Mesenchymal stem cell (in vitro differentiated cells and primary cell): ENCODE measurements at regions not wholly inside any gene's neighbourhood (a gene's known extent, or its start where the extent isn't known, plus 50 kb on each side); places are given as distances from the start of the nearest gene placed in this dataset.
A peak's percentile ranks its signal among the peaks of the same experiment; 100 is the strongest.

Experiments used
- DNase-seq: peaks from one replicate; pipeline ENCODE4 v3.0.0-alpha.2; 2013
- H2AFZ ChIP-seq: one replicate; pipeline ENCODE4 v1.6.1; 2013; ENCODE audit warnings: low read depth, mild to moderate bottlenecking, control low read depth, inconsistent platforms, low read length, moderate library complexity
- H2AK5ac ChIP-seq: 2 replicates; pipeline ENCODE4 v1.6.1; 2013; ENCODE audit warnings: low read length, moderate library complexity, mild to moderate bottlenecking, inconsistent platforms; ENCODE audit not compliant: severe bottlenecking
- H2BK120ac ChIP-seq: one replicate; pipeline ENCODE4 v1.6.1; 2013; ENCODE audit warnings: low read depth, mild to moderate bottlenecking, inconsistent platforms, low read length, moderate library complexity
- H2BK12ac ChIP-seq, 2 experiments: one replicate each; pipeline ENCODE4 v1.6.1; 2013; ENCODE audit warnings: inconsistent platforms in 2 of 2, low read length in 2 of 2, mild to moderate bottlenecking in 2 of 2, moderate library complexity in 2 of 2, control low read depth in 1 of 2
- H2BK15ac ChIP-seq: one replicate; pipeline ENCODE4 v1.6.1; 2013; ENCODE audit warnings: mild to moderate bottlenecking, low read depth, inconsistent platforms; ENCODE audit not compliant: poor library complexity, severe bottlenecking
- H2BK5ac ChIP-seq: 2 replicates; pipeline ENCODE4 v1.6.1; 2013; ENCODE audit warnings: low read depth, mild to moderate bottlenecking, low read length, control low read depth, inconsistent platforms; ENCODE audit not compliant: poor library complexity, severe bottlenecking
- H3K14ac ChIP-seq, 2 experiments: one replicate each; pipeline ENCODE4 v1.6.1; 2013; ENCODE audit warnings: inconsistent platforms in 2 of 2, low read length in 2 of 2, control low read depth in 1 of 2, mild to moderate bottlenecking in 1 of 2, moderate library complexity in 1 of 2
- H3K18ac ChIP-seq, 2 experiments: one replicate each; pipeline ENCODE4 v1.6.1; 2013; ENCODE audit warnings: inconsistent platforms in 2 of 2, low read length in 2 of 2, control low read depth in 1 of 2, low read depth in 1 of 2, mild to moderate bottlenecking in 1 of 2
- H3K23ac ChIP-seq, 2 experiments: one replicate each; pipeline ENCODE4 v1.6.1; 2013; ENCODE audit warnings: inconsistent platforms in 2 of 2, low read length in 2 of 2, mild to moderate bottlenecking in 2 of 2, moderate library complexity in 2 of 2, control low read depth in 1 of 2
- H3K27ac ChIP-seq: 2 replicates; pipeline ENCODE4 v1.5.1; 2013; ENCODE audit warnings: mild to moderate bottlenecking, moderate library complexity, low read length, control low read depth, inconsistent platforms; ENCODE audit not compliant: poor library complexity, severe bottlenecking
- H3K27me3 ChIP-seq, 2 experiments: 2 replicates each; pipeline versions ENCODE4 v1.6.1 to v1.7.0; 2013; ENCODE audit warnings: low read length in 2 of 2, mild to moderate bottlenecking in 2 of 2, moderate library complexity in 2 of 2, control low read depth in 1 of 2, inconsistent platforms in 1 of 2; ENCODE audit not compliant: control insufficient read depth in 1 of 2, insufficient read depth in 1 of 2
- H3K36me3 ChIP-seq, 2 experiments: 2 replicates each; pipeline versions ENCODE4 v1.6.1 to v1.7.0; 2013; ENCODE audit warnings: low read length in 2 of 2, control low read depth in 1 of 2, inconsistent platforms in 1 of 2, low read depth in 1 of 2, mild to moderate bottlenecking in 1 of 2; ENCODE audit not compliant: insufficient read depth in 2 of 2, control insufficient read depth in 1 of 2
- H3K4ac ChIP-seq, 2 experiments: one replicate each; pipeline ENCODE4 v1.6.1; 2013; ENCODE audit warnings: inconsistent platforms in 2 of 2, low read length in 2 of 2, mild to moderate bottlenecking in 2 of 2, moderate library complexity in 2 of 2, control low read depth in 1 of 2, low read depth in 1 of 2
- H3K4me1 ChIP-seq: 2 replicates; pipeline ENCODE4 v1.6.1; 2013; ENCODE audit warnings: low read depth, low read length, control low read depth; ENCODE audit not compliant: control insufficient read depth, insufficient read depth
- H3K4me2 ChIP-seq: 2 replicates; pipeline ENCODE4 v1.6.1; 2013; ENCODE audit warnings: low read length, mild to moderate bottlenecking, inconsistent platforms; ENCODE audit not compliant: poor library complexity, severe bottlenecking
- H3K4me3 ChIP-seq, 2 experiments: 2 replicates each; pipeline versions ENCODE4 v1.5.1 to v1.7.0; 2013; ENCODE audit warnings: low read length in 2 of 2, mild to moderate bottlenecking in 2 of 2, control low read depth in 1 of 2, low read depth in 1 of 2; ENCODE audit not compliant: insufficient read depth in 1 of 2
- H3K79me1 ChIP-seq: replicated peaks from 2 replicates; pipeline ENCODE4 v1.6.1; 2013; ENCODE audit warnings: mild to moderate bottlenecking, control low read depth, low read length, inconsistent platforms; ENCODE audit not compliant: poor library complexity, severe bottlenecking
- H3K9ac ChIP-seq: 2 replicates; pipeline ENCODE4 v1.7.0; 2013; ENCODE audit warnings: mild to moderate bottlenecking, low read length, moderate library complexity
- H3K9me3 ChIP-seq: 2 replicates; pipeline ENCODE4 v1.7.0; 2013; ENCODE audit warnings: mild to moderate bottlenecking, low read length; ENCODE audit not compliant: control insufficient read depth
- H4K8ac ChIP-seq: one replicate; pipeline ENCODE4 v1.6.1; 2013; ENCODE audit warnings: inconsistent platforms, mild to moderate bottlenecking, low read length, moderate library complexity
- H4K91ac ChIP-seq: one replicate; pipeline ENCODE4 v1.6.1; 2013; ENCODE audit warnings: mild to moderate bottlenecking, low read length, inconsistent platforms
- WGBS: methylation state at CpG from one replicate; pipeline ENCODE4 v1.1.7; 2013; ENCODE audit warnings: mixed read lengths; 5-methylcytosine and 5-hydroxymethylcytosine counted together

DNA sequence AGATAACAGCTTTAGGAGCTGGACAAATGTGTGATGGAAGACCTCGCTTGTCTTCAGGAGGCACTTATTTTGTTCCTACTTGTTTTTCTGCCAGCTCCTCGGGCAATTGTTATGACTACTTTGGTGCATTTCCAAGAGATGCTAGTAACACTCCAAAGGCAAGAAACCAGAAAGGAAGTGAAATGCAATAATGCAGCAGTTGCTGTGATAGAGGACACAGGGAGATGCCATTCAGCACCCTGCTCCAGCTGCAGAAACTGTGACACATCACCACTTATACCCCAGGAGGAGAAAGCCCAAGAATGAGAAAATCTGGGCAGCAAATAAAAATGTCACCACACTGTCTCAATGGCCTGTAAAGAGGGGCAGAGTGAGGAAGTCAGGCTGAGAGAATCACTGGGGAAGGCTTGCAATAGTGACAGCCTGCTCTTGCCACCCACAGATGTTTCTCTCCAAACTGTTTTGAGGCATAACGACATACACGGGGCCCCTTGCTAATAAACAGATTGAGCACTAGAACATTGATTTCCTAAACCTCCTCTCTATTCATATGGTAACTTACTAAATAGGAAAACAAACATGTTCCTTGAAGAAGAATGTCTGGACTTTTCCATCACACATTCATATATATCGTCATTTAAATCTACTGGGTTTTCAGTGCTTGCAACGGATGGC, 195.5 kb upstream of the PRNP start:
- peak overlapping the region; percentile 5 for H3K9ac ChIP-seq
- H4K91ac ChIP-seq: no peak overlapping the region
- 80% methylated on average over 6 of the region's 6 CpGs for WGBS
- H3K79me1 ChIP-seq: no peaks in the 10 kb centered on the region
- H3K4ac ChIP-seq: no peak overlapping the region
- no peak overlapping the region for H3K18ac ChIP-seq
- no peak overlapping the region for H3K14ac ChIP-seq
- H2AFZ ChIP-seq: no peak overlapping the region
- no peak overlapping the region for H3K23ac ChIP-seq
- no peak for DNase-seq
- no peak overlapping the region for H2AK5ac ChIP-seq
- H3K4me2 ChIP-seq: no peak overlapping the region
- H2BK120ac ChIP-seq: no peak overlapping the region
- H3K27ac ChIP-seq: no peak overlapping the region
- H3K4me3 ChIP-seq: no peak overlapping the region
- H3K27me3 ChIP-seq: peaks cover 0 to 10% of the 10 kb centered on the region in 2 experiments
- H2BK12ac ChIP-seq: no peak overlapping the region
- H3K9me3 ChIP-seq: no peaks in the 10 kb centered on the region
- H3K4me1 ChIP-seq: no peaks in the 10 kb centered on the region
- H3K36me3 ChIP-seq: no peaks in the 10 kb centered on the region
- H2BK5ac ChIP-seq: no peak overlapping the region
- peak overlapping the region; percentile 9 for H4K8ac ChIP-seq
- H2BK15ac ChIP-seq: no peak overlapping the region

GRCh38 chr20:4490045-4490444, 196.2 kb upstream of the PRNP start:
- H4K91ac ChIP-seq: no peak overlapping the region
- WGBS: 95% methylated on average over 3 of the region's 3 CpGs
- H4K8ac ChIP-seq: peak overlapping the region; percentile 9
- H3K4me3 ChIP-seq: no peak overlapping the region
- peaks cover 0 to 10% of the 10 kb centered on the region in 2 experiments for H3K27me3 ChIP-seq
- H3K4me1 ChIP-seq: no peaks in the 10 kb centered on the region
- H2AFZ ChIP-seq: no peak overlapping the region
- H3K9ac ChIP-seq: no peak overlapping the region
- no peak overlapping the region for H3K4ac ChIP-seq
- H2AK5ac ChIP-seq: no peak overlapping the region
- no peak overlapping the region for H3K27ac ChIP-seq
- no peaks in the 10 kb centered on the region for H3K9me3 ChIP-seq
- H2BK5ac ChIP-seq: no peak overlapping the region
- H3K4me2 ChIP-seq: no peak overlapping the region
- no peak overlapping the region for H2BK12ac ChIP-seq
- DNase-seq: no peak
- H3K23ac ChIP-seq: no peak overlapping the region
- no peaks in the 10 kb centered on the region for H3K36me3 ChIP-seq
- H3K14ac ChIP-seq: no peak overlapping the region
- H2BK15ac ChIP-seq: no peak overlapping the region
- no peaks in the 10 kb centered on the region for H3K79me1 ChIP-seq
- no peak overlapping the region for H3K18ac ChIP-seq
- H2BK120ac ChIP-seq: peak overlapping the region; percentile 52

DNA sequence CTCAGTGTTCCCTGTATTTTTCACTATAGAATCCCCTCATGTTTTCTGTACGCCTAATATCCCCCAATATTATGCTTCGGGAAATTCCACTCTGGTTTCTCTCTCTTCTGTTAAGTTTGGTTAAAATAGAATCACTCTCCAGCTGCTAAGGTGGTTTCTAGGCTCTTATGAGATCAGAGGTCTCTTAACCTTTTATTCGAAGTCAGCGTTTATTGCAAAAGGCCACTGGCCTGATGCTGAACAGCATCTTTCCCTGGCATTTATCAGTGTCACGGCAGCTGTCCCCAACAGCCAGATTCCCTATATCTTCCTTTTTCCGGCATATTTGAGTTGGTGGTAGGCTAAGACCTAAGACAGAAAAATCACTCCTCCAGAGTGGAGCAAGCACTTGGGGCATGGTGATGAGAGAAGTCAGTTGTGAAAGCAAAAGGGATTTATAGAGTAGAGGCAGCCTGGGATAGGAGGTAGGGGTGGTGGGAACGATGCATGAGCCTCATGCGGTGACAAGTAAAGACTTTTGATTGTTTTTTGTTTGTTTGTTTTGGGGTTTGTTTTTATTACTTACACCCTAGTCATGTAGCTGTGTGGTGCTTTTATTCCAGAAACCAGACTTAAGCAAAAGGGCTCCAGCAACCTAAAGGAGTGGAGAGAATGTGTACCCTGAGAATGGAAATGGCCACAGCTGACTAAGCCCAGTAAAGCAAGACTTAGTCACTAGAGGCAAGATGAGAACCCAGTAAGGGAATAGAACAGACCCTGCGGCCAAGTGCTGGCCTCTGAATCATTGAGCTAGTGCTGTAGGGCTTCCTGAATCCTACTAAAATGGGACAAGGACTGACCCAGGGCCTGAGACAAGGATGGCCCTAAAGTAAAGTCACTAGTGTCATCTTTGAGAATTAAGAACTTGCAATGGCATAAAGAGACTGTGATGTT, 197.6 kb upstream of the PRNP start:
- Histone ChIP-seq H2BK5ac (no peak overlapping the region), H3K9ac (no peak overlapping the region), H2BK120ac (no peak overlapping the region), H3K36me3 (no peaks in the 10 kb centered on the region), H2AK5ac (no peak overlapping the region), H3K79me1 (no peaks in the 10 kb centered on the region), H3K9me3 (no peaks in the 10 kb centered on the region), H4K8ac (no peak overlapping the region), H3K4ac (no peak overlapping the region), H3K4me2 (no peak overlapping the region), H3K23ac (no peak overlapping the region), H2BK12ac (no peak overlapping the region), H4K91ac (no peak overlapping the region), H2BK15ac (no peak overlapping the region), H3K27ac (no peak overlapping the region), H3K4me1 (no peaks in the 10 kb centered on the region), H3K18ac (no peak overlapping the region), H3K27me3 (peaks cover 0 to 10% of the 10 kb centered on the region in 2 experiments), H3K14ac (no peak overlapping the region), H2AFZ (no peak overlapping the region), H3K4me3 (no peak overlapping the region)
- WGBS: 86% methylated on average over 9 of the region's 9 CpGs
- peak; percentile 52 for DNase-seq

DNA sequence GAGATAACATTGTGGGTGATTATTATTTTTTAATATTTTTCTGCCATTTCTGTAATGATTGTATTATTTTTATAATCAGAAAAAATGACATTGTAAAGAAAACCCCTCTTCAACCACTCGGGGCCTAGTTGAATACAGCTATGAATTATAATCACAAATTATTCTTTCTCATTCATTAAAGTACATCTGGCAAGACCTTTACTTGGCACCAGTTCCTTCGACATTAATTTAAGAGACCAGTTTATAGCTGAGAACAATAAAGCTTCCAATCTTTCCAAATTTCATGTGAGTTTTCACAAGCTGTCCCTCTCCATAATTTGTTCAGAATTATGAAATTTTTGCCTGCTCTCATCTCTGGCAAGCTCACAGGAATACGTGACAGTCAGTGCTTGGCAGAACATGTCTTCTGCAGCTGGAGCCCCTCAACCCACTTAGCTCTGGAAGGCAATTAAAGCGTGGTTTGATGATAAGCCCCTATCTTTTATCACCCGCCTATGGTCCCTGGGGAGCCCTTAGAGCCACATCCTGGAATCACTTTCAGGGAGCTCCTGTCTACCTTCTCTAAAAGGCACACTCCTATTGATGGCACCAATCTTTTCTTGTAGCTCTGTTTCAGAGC, 201.8 kb upstream of the PRNP start:
- no peak overlapping the region for H3K23ac ChIP-seq

More for the DNA sequence above, 201.8 kb upstream of the PRNP start:
- 88% methylated on average over 5 of the region's 5 CpGs for WGBS
- Histone ChIP-seq H3K4ac (no peak overlapping the region), H3K9me3 (no peaks in the 10 kb centered on the region), H2BK15ac (no peak overlapping the region), H3K9ac (no peak overlapping the region), H2AK5ac (no peak overlapping the region), H2AFZ (no peak overlapping the region), H3K27me3 (peaks cover 0 to 3% of the 10 kb centered on the region in 2 experiments), H3K14ac (no peak overlapping the region), H3K4me3 (no peak overlapping the region), H3K79me1 (no peaks in the 10 kb centered on the region), H3K36me3 (no peaks in the 10 kb centered on the region), H3K4me2 (no peak overlapping the region), H3K18ac (no peak overlapping the region), H4K8ac (no peak overlapping the region), H3K27ac (no peak overlapping the region), H4K91ac (no peak overlapping the region), H3K4me1 (no peaks in the 10 kb centered on the region), H2BK12ac (no peak overlapping the region), H2BK120ac (no peak overlapping the region), H2BK5ac (no peak overlapping the region)
- DNase-seq: no peak
